GM13977 (cell line): ENCODE measurements at regions not wholly inside any gene's neighbourhood (a gene's known extent, or its start where the extent isn't known, plus 50 kb on each side); places are given as distances from the start of the nearest gene placed in this dataset.

Experiments
- DNase-seq: peaks from one replicate; pipeline ENCODE4 v3.0.0; 2012; ENCODE audit warnings: low spot score
- CTCF ChIP-seq: IDR thresholded peaks from 2 replicates; pipeline ENCODE4 v1.5.1; 2012; ENCODE audit warnings: mild to moderate bottlenecking, control low read depth; ENCODE audit not compliant: insufficient read depth; ENCODE audit errors: extremely low read depth, missing control alignments
- in situ Hi-C: fragments of 300-500 bp; cut with MboI; formaldehyde crosslinking; loops from one replicate; pipeline ENCODE4 v1.12.0; 2022; ENCODE audit warnings: low sequenced_read_pairs, low pct_unique_long_range_greater_than_20kb, mixed read lengths, inconsistent platforms; ENCODE audit not compliant: unreplicated experiment

DNA sequence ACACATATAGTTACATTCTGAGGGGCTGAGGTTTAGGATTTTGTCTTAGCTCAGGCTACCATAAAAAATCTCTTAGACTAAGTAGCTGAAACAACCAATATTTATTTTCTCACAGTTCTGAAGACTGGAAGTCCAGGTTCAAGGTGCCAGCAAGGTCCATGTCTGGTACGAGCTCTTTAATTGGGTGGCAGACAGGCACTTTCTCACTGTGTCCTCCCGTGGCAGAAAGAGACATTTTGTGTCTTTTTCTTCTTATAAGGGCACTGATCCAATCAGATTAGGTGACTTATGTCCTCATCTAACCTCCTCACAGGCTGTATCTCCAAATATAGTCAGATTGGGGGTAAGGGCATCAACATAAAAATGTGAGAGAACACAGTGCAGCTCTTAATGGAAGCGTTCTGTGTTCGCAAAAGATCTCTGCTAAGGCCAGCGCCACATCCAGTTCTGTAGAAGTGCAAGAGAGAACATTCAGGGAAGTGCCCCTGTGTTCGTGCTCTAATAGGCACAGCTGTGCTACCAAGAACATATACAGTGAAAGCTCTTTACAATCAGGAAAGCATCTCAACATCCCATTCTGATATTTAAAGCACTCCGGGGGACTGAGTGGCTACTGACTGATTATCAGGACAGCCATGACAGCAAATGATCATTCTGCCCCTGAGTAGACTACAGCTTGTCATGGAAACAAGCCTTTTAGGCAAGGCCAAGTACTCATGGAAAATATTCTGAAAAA lies 819.2 kb downstream of the LIG4 start:
- in situ Hi-C loops: no loop called here
- DNase-seq: no peak
- TF ChIP-seq CTCF: no peak

GRCh38 chr13:107392205-107392604 lies 823.1 kb downstream of the LIG4 start:
- in situ Hi-C loops: no loop called here
- TF ChIP-seq CTCF: no peak
- DNase-seq: no peak

- no peak for TF ChIP-seq CTCF
- no peak for DNase-seq
- in situ Hi-C loops: no loop called here
Measured at GRCh38 chr13:107387525-107387924, 819.6 kb upstream of the ARGLU1 start.

DNA sequence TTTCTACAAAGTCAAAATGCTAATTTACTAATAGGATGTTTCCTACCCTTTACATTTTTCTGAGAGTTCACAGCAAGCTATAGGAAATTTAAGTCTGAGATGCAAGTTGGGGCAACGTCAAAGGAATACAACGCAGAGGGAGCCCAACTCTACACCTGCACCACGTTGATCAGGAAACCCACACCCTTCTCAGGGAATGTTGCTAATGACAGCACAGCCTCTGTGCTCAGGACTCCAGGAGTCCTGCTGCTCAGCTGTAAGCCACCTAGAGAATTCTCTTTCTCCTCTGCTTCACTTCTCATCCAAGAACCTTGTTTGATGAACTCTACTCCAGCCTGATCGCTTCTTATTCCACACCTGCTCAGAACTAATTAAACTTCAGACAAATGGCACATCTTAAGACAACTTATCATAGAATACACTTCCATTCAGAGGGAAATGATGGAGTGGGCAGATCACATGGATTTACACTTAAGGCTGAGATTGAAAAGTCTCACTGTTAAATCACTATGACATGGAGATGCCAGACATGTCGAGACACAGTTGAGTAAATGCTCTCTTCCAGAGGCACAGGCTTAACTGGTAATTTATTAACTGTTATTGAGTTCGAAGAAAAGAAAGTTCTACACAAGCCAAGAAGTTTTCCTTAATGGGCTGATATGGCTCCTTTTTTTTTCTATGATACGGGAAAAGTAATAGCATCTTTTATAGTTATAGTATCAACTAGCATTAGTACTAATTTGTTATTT lies 811.6 kb upstream of the ARGLU1 start:
- DNase-seq: no peak
- in situ Hi-C loops: no loop called here

DNA sequence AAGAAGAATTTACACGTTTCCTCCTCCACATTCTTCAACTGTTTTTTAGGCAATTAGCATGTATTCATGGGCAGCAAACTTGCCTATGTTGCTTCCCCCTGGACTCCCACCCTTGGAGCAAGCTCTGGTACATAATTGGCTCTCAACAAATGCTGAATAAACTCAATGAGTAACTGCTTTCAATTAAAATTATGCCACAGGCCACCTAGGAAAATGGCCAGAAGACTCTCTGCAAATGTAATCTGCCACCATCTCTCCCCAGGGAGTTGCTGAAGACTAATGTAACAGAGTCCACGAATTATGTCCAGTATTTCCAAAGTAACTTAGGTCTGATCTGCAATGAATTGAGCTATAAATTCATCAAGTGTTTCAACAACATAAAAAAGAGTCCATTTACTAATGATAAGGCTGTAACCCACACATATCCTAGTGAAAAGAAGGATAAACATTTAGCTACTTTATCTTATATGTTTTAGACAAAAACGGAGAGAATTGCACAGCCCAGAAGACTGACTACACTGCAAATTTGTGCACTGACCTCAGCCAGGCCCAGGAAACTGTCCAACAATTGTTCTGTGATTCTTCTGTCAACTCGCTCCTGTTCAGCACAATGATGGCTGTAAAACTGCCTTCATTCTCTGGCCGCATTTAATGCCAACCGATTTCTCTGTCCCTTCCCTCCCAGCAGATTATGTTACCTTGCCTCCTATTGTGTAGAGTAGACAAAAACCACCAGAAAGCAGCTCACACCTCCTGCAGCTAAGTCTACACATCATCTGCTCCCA lies 808.6 kb upstream of the ARGLU1 start:
- no peak for TF ChIP-seq CTCF
- no peak for DNase-seq
- in situ Hi-C loops: no loop called here

More for the DNA sequence above, 811.6 kb upstream of the ARGLU1 start:
- no peak for TF ChIP-seq CTCF

DNA sequence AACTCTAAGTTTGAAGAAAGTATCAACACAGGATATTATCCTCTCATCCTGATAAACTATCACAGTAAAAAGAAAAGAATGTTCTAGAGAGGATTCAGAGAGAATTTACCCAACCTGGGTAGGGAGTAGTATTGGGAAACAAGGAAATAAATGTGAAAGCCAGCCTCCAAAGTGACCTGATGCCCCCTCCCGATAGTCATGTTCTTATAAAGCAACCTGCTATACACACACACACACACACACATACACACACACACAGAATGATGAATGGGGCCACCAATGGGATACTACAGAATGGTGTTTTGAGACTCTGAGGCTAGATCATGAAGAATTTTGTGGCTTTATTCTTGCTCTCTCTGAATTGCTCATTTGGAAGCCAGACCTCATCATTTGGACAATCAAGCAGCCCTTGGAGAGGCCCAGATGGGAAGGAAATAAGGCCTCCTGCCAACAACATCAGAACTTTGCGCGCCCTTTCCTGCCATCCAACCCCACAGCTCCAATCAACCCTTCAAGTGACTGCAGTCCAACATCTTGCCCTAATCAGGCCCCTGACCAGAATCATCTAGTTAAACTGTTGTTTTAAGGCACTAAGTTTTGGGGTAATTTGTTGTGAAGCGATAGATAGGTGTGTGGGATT lies 807.9 kb upstream of the ARGLU1 start:
- DNase-seq: no peak
- TF ChIP-seq CTCF: no peak
- in situ Hi-C loops: no loop called here
